Gastroesophageal sphincter (tissue), 4 donors: ENCODE measurements at regions not wholly inside any gene's neighbourhood (a gene's known extent, or its start where the extent isn't known, plus 50 kb on each side); places are given as distances from the start of the nearest gene placed in this dataset.
"Not testable (repeated sequence)": the region's sequence is repeated elsewhere in the genome, so short reads cannot be mapped to it uniquely, and the experiment has no call there.

Experiments used
- ATAC-seq: fragments of 150-250 bp; one replicate; pipeline ENCODE4 v1.9.1; 2016; ENCODE audit warnings: mild to moderate bottlenecking, moderate library complexity
- H3K27ac ChIP-seq, 4 donors: fragments of 200-600 bp; sonication (generic) in 3 of 4; 1 replicate in 3 of 4; 2 replicates in 1 of 4; pipeline ENCODE4 v1.5.1; 2016 to 2019
- H3K27me3 ChIP-seq: fragments of 200-600 bp; sonication (generic); one replicate; pipeline ENCODE4 v1.5.1; 2019
- H3K36me3 ChIP-seq, 2 donors: fragments of 200-600 bp; sonication (generic); one replicate each; pipeline ENCODE4 v1.5.1; 2019; ENCODE audit warnings: control low read depth in 1 of 2
- H3K4me1 ChIP-seq, 3 donors: fragments of 200-600 bp; sonication (generic); 1 replicate in 2 of 3; 2 replicates in 1 of 3; pipeline ENCODE4 v1.5.1; 2016 to 2019; ENCODE audit warnings: control low read depth in 2 of 3
- H3K4me3 ChIP-seq, 2 donors: fragments of 200-600 bp; sonication (generic); one replicate each; pipeline ENCODE4 v1.5.1; 2019; ENCODE audit warnings: mild to moderate bottlenecking in 1 of 2, moderate library complexity in 1 of 2
- H3K9me3 ChIP-seq, 3 donors: fragments of 200-600 bp; sonication (generic); one replicate each; pipeline ENCODE4 v1.5.1; 2017 to 2019; ENCODE audit warnings: control low read depth in 2 of 3
- CTCF ChIP-seq, 4 experiments: fragments of 200-600 bp in 2 of 4; fragments of 450-650 bp in 2 of 4; sonication (generic) in 1 of 4; IDR thresholded peaks; one replicate each; pipeline ENCODE4 v1.5.1; 2017 to 2019; ENCODE audit warnings: antibody characterized with exemption in 4 of 4, mild to moderate bottlenecking in 2 of 4, moderate library complexity in 2 of 4
- EP300 ChIP-seq: sonication (generic); formaldehyde crosslinking; IDR thresholded peaks from one replicate; pipeline ENCODE4 v1.6.1; 2017; ENCODE audit warnings: antibody characterized with exemption, mild to moderate bottlenecking
- POLR2A ChIP-seq, 2 donors: fragments of 450-650 bp; IDR thresholded peaks; one replicate each; pipeline ENCODE4 v1.6.1; 2017; ENCODE audit warnings: antibody characterized with exemption in 2 of 2, mild to moderate bottlenecking in 2 of 2, moderate library complexity in 1 of 2
- POLR2AphosphoS5 ChIP-seq: sonication (generic); formaldehyde crosslinking; IDR thresholded peaks from one replicate; pipeline ENCODE4 v1.6.1; 2017; ENCODE audit warnings: antibody characterized with exemption
- WGBS, 2 donors: methylation state at CpG; one replicate each; pipeline ENCODE4 v1.1.5; 2018; ENCODE audit warnings: low coverage in 1 of 2; 5-methylcytosine and 5-hydroxymethylcytosine counted together

GRCh38 chr6:18634912-18635311 is 247.8 kb downstream of the RNF144B start:
- Histone ChIP-seq H3K27me3 (no peaks in the 10 kb centered on the region), H3K27ac (no peak overlapping the region), H3K36me3 (no peaks in the 10 kb centered on the region), H3K4me3 (no peak overlapping the region), H3K9me3 (no peaks in the 10 kb centered on the region), H3K4me1 (no peaks in the 10 kb centered on the region)
- TF ChIP-seq CTCF (IDR thresholded peaks at IDR 0.05) (no peak), POLR2AphosphoS5 (no peak), POLR2A (IDR thresholded peaks at IDR 0.05) (no peak), EP300 (no peak)
- 77 to 96% methylated on average over 6 of the region's 6 CpGs for WGBS, 2 donors
- ATAC-seq, result no peak

GRCh38 chr6:18640134-18640533 is 253.0 kb downstream of the RNF144B start:
- H3K9me3 ChIP-seq, result peaks cover 0 to 7% (median 0%) of the 10 kb centered on the region in 3 donors
- ATAC-seq, result no peak
- H3K4me1 ChIP-seq, result no peaks in the 10 kb centered on the region
- no peaks in the 10 kb centered on the region for H3K36me3 ChIP-seq
- no peak overlapping the region for H3K4me3 ChIP-seq
- TF ChIP-seq EP300 (no peak), CTCF (IDR thresholded peaks at IDR 0.05) (no peak), POLR2AphosphoS5 (no peak)
- no peak overlapping the region for H3K27ac ChIP-seq
- H3K27me3 ChIP-seq, result no peaks in the 10 kb centered on the region

- no peak for ATAC-seq
- no peaks in the 10 kb centered on the region for H3K36me3 ChIP-seq
- no peaks in the 10 kb centered on the region for H3K27me3 ChIP-seq
- peaks cover 0 to 7% (median 0%) of the 10 kb centered on the region in 3 donors for H3K9me3 ChIP-seq
- H3K4me1 ChIP-seq, result no peaks in the 10 kb centered on the region
- TF ChIP-seq POLR2AphosphoS5, result no peak
- 0 to 38% methylated on average over 1 of the region's 1 CpG for WGBS, 2 donors
- H3K27ac ChIP-seq, result no peak overlapping the region
- H3K4me3 ChIP-seq, result no peak overlapping the region
Measured at GRCh38 chr6:18640754-18641153, 253.6 kb downstream of the RNF144B start.

GRCh38 chr6:18654821-18655220 is 267.7 kb downstream of the RNF144B start:
- Histone ChIP-seq H3K4me1 (no peaks in the 10 kb centered on the region), H3K27ac (no peak overlapping the region), H3K36me3 (no peaks in the 10 kb centered on the region), H3K4me3 (no peak overlapping the region), H3K27me3 (no peaks in the 10 kb centered on the region), H3K9me3 (peaks cover 0 to 13% (median 0%) of the 10 kb centered on the region in 3 donors)
- TF ChIP-seq CTCF (IDR thresholded peaks at IDR 0.05), result no peak
- TF ChIP-seq EP300, result no peak
- TF ChIP-seq POLR2A (IDR thresholded peaks at IDR 0.05), result no peak
- no peak for TF ChIP-seq POLR2AphosphoS5
- no peak for ATAC-seq

GRCh38 chr6:18656506-18656905 is 269.4 kb downstream of the RNF144B start:
- WGBS, 2 donors, result no CpG with 5 or more reads among the region's 5 CpGs
- TF ChIP-seq CTCF (IDR thresholded peaks at IDR 0.05) (no peak), POLR2AphosphoS5 (no peak)
- Histone ChIP-seq H3K27ac (no peak overlapping the region), H3K4me1 (no peaks in the 10 kb centered on the region), H3K4me3 (no peak overlapping the region), H3K27me3 (no peaks in the 10 kb centered on the region), H3K9me3 (peaks cover 0 to 13% (median 0%) of the 10 kb centered on the region in 3 donors), H3K36me3 (no peaks in the 10 kb centered on the region)
- ATAC-seq, result no peak

- not testable (repeated sequence) for H3K4me3 ChIP-seq, H3K27me3 ChIP-seq, ATAC-seq, H3K36me3 ChIP-seq, H3K4me1 ChIP-seq, H3K27ac ChIP-seq
- H3K9me3 ChIP-seq, result peaks cover 0 to 13% (median 0%) of the 10 kb centered on the region in 3 donors
- WGBS, 2 donors, result 71 to 75% methylated on average over 5 of the region's 5 CpGs
Measured at GRCh38 chr6:18659994-18660393, 272.8 kb downstream of the RNF144B start.
